Stimulated activated CD4-positive, alpha-beta T cell treated with anti-CD3 and anti-CD28 coated beads, Interleukin-4, amount 100 ng/mL, for 1 hour (primary cell): ENCODE measurements at regions not wholly inside any gene's neighbourhood (a gene's known extent, or its start where the extent isn't known, plus 50 kb on each side); places are given as distances from the start of the nearest gene placed in this dataset.

ENCODE experiments used
- DNase-seq: peaks from one replicate; pipeline ENCODE4 v3.0.0-alpha.2; 2020

DNA sequence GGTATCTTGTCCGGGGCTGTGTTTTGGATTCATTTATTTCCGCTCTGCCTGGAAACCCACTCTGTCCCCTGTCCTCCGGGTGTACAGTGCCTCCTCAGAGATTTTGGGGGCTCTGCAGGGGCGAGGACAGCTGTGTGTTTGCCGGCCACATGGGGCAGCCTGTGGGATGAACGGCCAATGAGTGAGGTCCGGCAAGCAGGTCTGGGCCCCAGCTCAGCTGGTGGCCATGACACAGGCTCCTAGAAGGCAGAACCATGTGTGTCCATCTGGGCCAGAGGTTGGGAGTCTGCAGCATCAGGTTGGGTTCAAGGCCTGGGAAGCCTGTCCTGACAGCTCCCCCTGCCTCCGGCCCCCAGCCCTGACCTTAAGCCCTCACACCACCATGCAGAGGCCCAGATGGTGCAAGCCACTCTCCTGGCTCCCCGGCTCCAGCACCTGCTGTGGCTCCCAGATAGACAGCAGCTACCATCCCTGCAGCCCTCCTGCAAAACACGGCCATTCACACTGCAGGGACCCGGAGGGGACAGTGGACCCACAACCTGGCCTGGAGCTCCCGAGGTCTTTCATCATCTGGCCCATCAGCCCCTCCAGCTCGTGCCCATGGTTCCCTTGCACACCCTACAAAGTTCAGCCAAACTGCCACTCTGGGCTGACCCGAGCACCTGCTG, 220.1 kb upstream of the C14orf180 start:
- no peak for DNase-seq

DNA sequence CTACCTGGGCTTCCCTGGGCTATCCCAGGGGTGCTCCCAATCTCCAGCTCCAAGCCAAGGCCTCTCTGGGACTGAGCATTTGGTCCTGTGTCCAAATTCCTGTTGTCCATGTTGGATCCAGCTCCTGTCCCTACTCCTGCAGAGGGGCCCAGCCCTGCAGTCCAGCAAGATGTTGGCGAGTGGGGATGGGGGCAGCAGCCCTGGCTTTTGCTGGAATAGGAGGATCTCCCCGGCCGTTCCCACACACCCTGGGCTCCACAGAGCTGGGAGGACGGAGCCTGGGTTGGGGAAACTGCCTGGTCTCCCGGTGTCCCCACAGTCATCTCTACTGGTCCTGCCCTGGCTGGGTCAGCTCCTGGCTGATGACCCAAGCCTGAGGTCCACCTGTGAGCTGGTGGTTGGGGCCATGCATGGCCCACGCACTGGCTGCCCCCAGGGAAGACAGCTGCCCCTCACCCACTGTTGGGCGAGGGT, 219.6 kb upstream of the C14orf180 start:
- DNase-seq = no peak

DNA sequence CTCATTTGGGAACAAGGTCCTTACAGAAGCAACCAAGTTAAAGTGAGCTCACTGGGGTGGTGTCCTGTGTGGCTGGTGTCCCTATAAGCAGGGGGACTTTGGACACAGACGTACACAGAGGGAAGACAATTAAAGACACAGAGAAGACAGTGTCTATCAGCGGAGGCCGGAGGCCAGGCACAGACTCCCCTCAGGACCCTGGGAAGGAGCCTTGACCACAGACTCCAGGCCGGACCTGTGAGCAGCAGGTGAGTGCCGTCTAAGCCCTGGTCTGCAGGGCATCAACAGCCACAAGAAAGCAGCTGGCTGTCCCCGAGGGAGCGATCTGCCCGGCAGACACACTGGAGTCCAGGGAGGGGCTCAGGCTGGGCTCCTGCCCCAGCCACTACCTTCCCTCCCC, 219.1 kb upstream of the C14orf180 start:
- DNase-seq = no peak

DNA sequence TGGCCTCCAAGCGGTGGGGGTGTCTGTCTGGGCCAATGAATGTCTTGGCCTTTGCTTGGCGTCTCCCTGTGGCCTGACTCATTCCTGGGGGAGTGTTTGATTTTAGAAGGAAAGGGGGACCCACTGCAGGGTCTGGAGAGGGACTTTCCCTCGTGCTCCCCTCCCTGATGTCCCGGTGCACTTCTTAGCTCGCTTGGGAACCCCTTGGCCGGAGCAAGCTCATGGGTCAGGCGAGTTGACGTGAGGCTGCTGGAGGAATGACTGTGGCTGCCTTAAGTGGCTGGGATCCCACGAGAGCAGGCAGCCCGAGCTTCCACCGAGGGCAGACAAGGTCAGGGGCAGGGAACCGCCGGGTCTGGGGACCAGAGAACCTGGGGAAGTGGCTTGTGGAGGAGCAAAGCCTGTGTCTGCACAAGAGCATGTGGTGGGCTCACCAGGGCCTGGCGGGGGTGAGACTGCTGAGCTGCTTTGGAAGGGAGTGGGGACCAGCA, 218.4 kb upstream of the C14orf180 start:
- no peak for DNase-seq

DNA sequence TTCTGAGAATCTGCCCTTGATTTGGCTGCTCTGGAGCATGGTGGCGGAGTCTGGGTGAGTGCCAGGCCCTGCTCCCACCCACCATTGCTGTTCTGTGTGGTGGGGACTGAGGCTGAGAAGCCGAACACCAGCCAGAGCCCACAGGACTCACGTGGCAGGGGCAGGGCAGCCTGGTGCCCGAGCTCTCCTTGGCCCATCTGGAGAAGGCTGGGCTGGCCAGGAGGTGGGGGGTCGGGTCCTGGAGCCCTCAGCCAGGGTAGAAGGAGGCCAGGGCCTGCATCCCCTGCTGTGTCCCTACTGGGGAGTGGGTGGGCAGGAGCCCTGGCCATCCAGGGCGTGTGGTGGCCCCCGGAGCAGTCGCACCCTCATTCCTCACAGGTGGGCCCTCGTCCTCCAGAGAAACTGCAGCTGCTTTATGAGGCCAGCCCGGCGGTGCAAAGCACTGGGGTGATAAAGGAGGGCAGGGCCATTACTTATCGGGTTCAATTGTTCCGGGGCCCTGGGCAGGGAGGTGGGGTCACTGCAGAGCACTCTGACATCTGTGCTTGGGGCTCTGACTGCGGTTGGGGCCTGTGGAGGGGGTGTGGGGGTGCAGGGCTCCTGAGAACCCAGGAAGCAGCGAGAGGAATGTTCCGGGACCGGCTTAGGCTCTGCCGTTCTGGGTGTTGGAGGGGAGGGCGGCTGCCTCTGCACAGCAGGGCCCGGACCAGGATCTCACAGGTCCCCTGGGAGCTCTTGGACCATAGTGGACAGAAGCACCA, 217.5 kb upstream of the C14orf180 start:
- no peak for DNase-seq

DNA sequence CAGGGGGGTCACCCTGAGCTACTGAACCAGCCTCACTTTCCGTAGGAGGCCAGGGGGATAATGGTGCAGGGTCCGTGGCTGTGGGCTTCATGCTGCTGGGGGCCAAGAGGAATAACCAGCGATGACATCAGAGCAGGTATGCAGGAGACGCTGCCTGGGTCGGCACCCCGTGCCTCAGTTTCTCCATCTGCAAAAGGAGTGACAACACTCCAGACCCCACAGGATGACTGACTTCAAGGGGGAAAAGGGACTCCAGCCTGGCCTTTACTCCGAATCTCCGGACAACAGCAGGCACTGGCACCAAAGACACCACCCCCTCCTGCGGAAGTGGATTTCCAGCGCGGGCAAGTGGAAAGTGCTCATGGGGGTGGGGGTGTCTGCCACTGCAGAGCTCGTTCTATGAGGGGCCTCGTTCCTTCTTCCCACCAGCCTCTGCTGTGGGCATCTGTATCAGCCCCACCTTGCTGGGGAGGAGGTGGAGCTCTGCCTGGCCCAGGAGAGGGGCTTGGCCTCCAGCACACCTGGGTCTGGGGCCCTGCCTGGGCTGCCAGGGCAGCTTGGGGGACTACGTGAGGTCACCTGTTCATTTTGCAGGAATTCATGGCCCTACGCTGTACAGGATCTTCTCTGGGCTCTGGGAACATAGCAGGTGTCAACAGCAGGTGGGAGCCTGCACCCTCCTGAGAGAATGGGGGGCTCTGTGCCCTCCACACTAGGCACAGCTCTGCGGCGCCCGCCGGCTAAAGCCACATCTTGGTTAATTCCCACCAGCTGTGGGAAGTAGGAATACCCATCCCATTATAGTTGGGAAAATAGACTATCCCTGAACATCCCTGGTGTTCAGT, 216.6 kb upstream of the C14orf180 start:
- DNase-seq = no peak

DNA sequence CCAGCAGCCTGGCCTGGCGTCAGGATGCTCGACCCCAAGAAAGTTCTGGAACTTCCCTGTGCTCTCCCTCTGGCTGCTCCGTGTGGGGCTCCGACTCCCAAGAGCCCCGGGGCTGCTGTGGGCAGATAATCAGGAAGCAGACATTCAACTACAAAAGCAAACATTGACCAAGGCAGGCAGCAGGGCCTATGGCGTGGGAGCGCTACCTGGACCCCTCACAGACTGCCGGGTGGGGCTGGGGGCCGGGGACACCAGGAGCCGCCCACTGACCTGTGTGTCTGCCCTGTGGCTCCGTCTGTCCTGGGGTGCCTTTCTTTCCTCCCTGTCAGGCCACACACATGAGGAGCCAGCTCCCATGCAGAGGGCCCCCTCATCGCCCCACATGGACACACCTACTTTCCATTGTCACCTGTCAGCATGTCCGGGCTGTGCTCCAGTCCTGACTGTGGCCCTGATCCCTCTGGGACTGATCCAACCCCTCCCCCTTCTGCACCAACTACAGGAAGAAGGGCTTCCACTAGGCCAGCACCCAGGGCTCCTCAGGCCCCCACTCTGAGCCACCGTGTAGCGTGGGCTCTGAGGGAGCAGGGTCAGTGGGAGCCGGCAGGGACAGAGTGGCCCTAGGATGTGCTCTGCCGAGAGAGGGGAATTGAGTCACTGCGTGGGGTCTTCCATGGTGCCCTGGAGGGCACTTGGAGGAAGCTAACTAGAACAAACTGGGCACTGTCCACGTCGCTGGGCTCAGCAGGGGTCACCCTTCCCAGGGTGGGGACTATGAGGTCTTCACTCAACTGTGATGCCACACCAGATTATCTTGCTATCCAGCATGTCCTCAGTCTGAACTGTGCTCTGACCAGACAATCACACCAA, 215.4 kb upstream of the C14orf180 start:
- no peak for DNase-seq

DNA sequence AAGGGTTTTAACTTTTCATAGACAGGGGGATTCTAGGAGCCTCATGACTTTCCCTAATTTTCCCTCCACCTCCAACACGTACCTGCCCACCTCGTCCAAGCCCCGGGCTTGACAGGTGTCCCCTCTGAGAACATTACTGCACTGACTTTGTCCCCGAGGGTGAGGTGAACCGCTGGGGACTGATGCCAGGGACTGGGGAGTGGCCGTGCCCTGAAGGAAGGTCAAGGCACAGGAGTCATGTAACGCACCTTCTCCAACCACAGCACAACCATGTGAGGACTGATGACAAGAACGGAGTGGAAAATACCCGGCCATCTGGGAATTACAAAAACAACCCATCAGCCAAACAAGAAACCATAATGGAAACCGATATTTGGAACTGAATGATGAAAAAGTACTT, 214.7 kb upstream of the C14orf180 start:
- DNase-seq = no peak

DNA sequence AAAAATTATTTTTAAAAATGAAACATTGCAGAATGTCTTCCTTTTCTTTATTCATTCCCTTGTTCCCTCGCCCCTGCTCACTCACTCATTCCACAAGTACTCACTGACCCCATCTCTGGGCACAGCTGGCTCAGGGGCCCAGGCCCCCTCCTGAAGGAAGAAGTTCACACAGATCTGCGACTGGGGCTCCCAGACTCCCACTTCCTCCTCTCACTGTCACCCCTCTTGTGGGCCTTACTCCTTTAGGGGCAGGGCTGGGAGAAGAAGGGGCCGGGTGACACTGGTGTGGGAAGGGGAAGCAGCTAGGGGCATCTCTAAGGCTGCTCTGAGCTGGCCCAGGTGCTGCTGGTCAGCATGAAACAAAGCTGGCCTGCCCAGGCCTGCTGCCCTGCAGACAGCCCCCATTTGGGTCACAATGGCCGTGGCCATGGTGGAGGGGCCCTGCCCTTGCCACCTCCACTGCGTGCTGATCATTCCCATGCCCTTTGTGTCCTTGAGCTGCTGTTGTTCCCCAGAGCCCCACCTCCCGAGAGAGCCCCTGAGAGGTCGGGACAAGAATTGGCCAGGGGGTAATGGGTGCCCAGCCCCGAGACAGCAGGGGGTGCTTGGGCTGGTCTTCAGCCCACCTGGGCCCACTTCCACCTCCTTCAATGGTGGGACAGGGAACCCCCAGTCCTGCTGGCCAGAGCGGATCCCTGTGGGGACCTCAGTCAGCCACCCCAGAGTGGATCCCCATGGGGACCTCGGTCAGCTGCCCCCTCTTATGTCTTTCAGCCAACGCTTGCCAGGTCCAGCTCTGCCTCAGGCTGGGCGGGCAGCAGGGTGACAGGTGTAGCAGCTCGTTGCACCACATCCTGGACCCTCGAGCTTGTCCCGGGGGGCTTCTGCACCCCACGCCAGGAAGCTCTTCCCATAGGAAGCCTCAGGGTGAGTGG, 212.4 kb upstream of the C14orf180 start:
- no peak for DNase-seq

DNA sequence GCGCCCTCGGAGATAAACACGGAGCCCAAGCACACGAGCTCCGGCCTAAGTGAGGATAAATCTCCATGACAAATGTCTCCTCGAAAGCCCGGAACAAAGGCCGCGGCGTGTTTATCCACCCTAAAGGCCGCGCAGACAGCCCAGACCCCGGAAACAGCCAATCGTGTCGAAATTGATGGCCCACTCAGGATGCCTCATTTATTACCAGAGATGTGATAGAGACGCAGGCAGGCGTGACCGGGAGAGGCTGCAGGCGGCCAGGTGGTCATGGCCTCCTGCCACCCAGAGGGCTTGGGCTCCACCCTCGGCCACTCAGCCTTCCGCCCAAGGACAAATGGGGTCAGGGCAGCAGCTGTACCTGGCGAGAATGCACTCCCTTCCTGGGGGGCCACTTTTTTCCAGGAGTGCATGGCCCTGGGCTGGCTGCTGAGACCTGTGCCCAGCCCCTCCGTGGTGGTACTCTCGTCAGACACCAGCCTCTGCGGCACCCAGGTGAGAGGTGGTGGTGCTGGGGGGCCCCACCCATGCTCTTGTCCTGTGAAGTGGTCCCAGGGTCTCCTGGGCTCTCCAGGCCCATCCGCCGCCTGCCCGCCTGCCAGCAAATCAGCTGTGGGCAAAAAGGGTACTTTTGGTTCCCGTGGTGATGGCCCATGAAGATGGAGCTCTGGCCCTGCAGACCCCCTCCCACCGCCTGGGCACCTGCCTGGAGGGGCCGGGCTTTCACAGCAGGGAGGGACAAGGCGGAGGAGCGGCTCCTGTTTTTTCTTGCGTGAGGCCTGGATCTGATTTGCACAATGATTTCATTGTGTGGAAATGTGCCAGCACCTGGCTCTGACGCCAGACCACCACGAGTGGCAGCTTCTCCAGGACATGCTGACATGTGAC, 211.5 kb upstream of the C14orf180 start:
- no peak for DNase-seq

DNA sequence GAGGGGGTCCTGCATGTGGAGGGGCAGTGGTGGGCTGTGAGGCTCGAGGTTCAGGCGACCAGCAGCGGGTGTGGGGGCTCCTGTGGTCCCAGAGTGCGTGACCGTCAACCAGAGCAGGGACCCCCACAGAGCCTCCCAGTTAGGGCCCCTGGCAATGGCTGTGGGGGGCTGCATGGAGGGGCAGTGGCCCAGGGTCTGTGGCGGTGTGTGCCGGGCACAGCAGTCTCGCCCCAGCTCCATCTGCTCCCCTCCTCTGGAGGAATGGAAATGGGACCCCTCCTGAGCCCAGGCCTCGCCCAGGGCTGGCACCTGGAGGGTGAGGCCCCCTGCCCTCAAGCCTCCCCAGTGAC, 210.8 kb upstream of the C14orf180 start:
- DNase-seq = no peak

DNA sequence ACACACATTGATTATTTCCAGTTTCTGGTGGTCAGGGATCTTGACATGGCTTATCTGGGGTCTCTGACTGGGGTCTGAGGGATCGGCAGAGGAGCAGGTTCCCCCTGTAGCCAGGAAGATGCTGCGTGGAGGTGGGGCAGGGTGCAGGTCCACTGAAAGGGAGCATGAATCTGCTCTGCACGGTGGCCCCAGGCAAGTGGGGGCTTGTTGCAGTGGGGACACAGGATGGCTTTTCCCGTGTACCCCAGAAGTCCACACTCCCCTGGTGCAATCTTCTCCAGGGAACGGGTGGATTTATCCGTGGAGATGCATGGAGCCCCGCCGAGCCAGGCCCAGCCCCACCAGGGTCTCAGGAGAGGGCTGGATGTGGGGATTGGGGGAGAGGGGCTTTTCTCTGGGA, 210.4 kb upstream of the C14orf180 start:
- DNase-seq = no peak

DNA sequence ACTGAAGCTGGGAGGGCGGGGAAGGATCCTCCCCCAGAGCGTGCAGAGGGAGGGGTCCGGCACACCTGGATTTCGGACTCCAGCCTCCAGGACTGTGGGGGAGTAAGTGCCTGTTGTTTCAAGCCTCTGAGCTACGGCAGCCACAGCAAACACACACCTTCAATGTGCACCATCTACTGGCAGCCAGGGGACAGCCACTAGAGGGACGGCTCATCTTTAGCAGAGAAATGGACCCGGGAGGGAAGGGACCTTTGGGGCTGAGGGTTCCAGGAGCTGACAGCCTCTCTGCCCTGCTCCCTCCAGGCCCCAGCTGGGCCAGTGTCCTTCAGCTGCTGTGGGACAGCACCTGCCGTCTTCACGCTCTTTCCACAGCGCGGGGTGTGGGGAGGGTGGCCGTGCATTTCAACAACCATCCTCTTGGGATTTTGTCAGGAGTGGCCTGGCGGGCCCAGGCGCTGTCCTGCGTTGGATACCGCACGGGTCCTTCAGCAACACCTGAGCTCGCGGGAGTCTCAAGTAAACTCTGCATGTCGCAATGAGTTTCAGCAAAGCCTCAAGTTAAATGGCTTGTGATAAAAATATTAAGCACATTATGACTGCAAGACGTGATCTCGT, 209.2 kb upstream of the C14orf180 start:
- no peak for DNase-seq

DNA sequence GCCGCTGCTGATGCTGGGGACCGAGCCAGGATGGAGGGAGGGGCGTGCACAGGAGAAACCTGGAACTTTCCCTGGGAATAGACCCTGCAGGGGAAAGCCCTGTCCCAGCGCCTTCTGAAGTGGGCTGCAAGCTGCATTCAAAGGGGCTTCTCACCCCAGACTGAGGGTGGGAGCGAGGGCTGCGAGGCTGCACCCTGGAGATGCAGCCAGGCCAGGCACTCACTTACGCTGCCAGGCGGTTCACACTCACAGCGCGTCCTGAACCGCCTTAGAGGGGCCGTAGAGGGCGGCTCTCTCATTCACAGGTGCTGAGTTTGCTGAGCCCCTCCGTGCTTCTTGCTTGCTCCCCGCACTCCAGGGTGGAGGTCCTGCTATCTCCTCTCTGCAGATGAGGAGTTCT, 208.5 kb upstream of the C14orf180 start:
- no peak for DNase-seq

DNA sequence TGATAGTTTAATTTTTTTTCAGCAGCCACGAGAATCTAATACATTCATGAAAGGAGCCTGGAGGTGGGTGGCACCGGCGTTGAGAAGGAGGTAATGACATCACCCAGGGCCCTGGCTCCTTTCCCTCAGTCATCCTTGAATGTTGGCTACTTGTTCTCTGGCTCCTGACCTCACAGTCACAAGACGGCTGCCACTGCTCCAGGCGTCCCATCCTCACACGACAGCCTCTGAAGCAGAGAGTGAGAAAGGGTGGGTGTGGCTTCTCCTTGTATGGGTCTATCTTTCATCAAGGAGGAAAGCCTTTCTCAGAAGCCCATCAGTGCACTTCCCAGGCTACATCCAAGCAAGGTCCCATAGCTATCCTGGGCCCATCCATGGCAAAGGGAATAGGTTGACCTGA, 207.6 kb upstream of the C14orf180 start:
- no peak for DNase-seq

DNA sequence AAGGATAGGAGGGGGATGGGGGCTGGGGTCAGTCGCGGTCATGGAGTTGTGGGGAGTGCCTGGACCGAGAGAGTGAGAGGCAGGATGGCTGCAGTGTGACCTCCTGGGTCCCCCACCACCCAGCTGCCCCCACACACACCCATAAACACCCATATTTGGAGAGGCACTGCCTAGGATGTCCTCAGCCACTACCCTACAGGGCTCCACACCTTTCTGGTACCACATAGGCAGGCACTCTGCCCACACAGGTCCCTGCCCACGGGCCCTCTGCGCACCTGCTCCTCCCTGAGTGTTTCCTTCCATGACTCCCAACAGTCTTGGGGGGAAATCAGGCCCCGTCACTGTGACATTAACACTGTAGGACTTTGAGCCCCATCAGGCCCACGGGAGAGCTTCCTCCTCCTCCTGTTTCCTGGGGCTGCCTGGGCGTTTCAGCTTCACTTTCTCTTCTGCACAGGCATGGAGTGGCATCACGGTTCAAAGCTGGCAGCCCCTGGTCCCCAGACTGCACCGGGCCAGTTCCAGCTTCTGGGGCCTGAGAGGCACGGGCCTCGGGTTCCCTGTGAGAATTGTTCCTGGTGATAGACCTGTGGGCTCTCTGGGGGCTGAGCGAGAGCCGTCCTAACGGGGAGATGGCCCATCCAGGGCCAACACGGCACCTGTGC, 207.0 kb upstream of the C14orf180 start:
- no peak for DNase-seq

DNA sequence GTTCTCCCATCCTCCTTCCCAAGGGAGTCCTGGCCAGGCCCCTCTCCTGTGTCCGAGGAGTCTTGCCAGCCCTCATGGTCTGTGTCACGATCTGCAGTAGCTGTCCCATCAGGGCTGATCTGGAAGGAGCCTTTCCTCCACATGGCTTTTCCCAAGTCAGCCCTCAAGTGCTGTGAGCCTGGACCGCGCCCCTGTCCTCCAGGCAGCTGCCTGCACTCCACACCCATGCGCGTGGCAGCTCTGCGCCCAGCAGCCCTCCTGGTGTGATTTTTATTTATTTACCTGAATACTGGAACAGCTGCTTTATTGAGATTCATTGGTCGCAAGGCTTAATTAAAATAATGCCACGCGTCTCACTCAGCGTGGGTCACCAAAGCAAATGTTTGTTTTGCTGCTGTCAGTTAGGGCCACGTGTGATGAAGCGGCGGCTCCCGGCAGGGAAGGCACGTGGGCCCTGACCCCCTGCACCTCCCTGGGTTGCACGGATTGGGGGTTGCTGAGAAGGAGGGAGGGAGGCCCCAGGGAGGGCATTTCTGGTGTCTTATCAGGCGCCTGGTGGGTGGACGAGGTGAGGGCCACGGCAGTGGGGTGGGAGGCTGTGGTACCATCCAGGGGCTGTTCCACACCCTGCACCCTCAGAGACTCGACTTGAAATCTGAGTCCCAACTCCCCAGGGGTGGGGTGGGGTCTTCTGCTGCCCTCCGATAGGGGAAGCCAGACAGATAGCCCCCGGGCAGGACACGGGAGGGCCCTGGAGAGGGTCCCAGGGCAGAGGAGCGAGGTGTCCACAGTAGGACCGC, 206.3 kb upstream of the C14orf180 start:
- DNase-seq = no peak
